ENCODE measurements at regions not wholly inside any gene's neighbourhood (a gene's known extent, or its start where the extent isn't known, plus 50 kb on each side); places are given as distances from the start of the nearest gene placed in this dataset.

DNA sequence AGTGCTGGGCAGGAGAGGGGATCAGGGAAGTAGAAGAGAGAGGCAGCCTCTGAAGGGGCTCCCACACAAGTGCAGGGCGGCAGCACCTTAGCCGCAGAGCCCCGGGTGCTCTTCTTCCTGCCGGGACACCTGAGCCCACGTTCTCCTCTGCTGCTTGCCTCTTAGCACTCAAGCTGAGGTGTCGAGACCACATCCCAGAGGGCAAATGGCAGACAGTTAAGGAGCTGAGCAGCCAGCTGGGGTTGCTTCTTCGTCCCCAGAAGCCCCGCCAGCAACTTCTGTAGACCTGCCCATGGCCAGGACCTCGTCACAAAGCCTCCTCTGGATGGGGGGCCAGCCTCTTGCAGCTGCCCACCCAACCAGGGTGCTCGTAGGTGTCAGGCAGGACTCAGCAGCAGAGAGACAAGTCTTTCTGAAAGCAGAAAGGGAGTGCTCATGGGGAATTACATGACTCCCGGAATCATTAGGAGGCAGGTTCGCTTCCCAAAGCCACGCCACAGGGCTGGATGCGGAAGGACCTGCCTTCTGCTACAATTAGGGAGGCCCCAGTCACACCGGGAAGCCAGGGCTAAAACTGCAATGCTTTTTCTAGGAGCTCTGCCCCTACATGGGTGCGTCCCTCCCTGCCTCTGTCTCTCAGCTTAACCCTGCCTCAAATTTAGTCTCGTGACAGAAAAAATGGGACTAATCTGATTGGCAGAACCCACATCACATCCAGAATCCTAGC lies 141.4 kb upstream of the RAB4A start:
- H3K4me3 ChIP-seq (replicated peaks; ENCODE audit: low read depth, low read length): no peak overlapping the region
- TF ChIP-seq, protein P1, sequence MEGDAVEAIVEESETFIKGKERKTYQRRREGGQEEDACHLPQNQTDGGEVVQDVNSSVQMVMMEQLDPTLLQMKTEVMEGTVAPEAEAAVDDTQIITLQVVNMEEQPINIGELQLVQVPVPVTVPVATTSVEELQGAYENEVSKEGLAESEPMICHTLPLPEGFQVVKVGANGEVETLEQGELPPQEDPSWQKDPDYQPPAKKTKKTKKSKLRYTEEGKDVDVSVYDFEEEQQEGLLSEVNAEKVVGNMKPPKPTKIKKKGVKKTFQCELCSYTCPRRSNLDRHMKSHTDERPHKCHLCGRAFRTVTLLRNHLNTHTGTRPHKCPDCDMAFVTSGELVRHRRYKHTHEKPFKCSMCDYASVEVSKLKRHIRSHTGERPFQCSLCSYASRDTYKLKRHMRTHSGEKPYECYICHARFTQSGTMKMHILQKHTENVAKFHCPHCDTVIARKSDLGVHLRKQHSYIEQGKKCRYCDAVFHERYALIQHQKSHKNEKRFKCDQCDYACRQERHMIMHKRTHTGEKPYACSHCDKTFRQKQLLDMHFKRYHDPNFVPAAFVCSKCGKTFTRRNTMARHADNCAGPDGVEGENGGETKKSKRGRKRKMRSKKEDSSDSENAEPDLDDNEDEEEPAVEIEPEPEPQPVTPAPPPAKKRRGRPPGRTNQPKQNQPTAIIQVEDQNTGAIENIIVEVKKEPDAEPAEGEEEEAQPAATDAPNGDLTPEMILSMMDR (IDR thresholded peaks at IDR 0.05; ENCODE audit: low read depth, low read length, missing control alignments): no peak
- DNase-seq (ENCODE audit: extremely low read depth, low read depth): no peak

DNA sequence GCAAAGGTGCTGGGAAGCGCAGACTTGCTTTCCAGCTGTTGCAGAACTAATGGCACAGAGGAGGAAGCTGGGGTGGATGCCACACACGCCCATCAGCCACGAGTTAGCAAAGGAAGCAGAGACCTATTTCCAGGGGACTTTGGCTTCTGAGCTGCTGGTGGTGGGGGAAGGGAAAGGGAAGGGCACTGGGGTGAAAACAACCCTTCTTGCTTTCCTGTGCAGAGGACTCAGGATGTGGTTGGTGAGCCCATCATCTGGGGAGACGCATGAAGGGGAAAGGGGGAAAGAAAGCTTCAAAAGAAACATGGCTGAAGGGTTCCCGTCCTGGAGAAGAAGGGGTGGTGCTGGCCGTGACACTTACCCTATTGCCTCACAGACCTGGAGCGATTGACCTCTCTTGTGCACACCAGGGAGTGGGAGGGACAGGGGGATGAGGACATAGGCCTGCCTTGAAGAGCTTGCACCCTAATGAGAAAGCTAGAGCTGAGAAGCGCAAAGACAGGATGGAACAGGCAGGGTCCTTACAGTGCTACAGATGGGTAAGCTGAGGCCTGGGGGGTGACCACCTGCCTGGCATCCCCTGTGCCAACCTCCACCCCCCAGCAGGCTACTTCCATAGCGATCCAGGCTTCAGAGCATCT lies 140.8 kb upstream of the RAB4A start:
- TF ChIP-seq, protein P1 (IDR thresholded peaks at IDR 0.05; ENCODE audit: low read depth, low read length, missing control alignments): no peak
- no peak for DNase-seq (ENCODE audit: extremely low read depth, low read depth)
- no peak overlapping the region for H3K4me3 ChIP-seq (replicated peaks; ENCODE audit: low read depth, low read length)

DNA sequence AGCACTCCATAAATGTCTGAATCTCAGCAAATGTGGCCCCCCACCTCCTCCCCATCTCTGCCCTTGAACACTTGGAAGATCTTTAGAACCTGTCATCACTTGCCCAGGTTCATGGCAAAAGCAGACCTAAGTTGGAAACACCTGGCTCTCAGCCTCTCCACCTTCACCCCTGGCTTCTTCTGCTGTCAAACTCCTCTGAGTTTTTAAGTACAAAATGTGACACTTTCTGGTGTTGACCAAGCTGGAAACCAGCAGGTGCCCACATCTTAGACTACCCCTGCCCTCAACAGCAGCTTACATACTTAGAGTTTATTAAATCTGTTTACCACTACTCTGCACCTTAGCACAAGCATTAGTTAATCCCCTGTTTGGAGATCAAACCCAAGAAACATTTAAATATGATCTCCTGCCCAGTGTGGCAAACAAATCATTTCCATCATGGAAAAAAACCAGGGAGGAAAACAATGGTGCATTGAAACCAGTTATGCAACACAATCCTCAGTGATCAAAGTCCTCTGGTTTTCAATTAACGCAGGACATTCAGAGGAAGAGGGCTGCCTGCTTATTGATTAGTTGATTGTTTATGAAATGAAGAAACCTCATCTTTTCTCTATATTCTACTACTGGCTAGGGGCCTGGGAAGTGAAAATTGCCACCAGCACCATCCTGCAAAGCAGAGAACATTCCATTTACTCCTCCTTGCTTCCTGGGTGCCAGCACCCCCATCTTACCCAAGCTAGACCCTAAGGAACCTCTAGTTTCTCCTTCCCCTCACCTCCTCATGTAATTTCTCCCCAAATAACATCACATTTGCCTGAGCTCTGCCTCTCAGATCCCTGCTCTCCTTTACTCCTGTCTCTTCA lies 139.4 kb upstream of the RAB4A start:
- DNase-seq (ENCODE audit: extremely low read depth, low read depth): no peak
- TF ChIP-seq, protein P1 (IDR thresholded peaks at IDR 0.05; ENCODE audit: low read depth, low read length, missing control alignments): no peak
- H3K4me3 ChIP-seq (replicated peaks; ENCODE audit: low read depth, low read length): no peak overlapping the region

DNA sequence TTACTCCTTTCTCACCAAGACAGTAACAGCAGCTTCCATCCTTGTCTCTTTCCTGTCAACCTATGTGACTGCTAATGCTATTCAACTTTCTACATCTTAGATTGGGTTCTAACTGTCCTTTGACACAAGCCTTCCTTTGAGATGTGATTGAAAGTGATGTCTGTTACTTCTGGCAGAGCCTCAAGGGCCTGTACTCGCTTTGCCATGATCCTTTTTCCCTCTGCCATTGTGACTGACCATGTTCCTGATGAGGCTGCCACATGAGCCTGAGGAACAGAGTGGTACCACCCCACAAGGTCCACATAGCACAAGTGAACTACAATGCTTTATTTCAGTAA lies 138.8 kb upstream of the RAB4A start:
- H3K4me3 ChIP-seq (replicated peaks; ENCODE audit: low read depth, low read length): no peak overlapping the region
- TF ChIP-seq, protein P1 (IDR thresholded peaks at IDR 0.05; ENCODE audit: low read depth, low read length, missing control alignments): no peak
- no peak for DNase-seq (ENCODE audit: extremely low read depth, low read depth)

DNA sequence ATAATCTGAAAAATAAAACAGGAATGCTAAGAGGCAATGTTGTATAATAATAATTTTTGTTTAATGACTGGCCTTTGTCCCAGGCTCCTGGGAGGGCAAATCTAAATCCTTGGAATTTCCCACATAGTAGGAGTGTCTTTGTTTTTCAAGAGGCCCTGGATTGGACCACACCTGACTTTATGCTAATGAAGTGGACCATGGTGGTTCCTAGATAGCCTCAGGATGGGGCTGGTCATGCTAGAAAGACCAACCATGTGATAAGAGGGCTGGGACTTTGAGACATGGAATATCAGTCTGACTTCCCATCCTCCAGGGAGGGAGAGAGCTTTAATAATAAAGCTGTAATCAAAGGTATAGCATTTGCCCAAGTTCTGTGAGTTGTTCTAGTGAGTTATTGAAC lies 138.2 kb upstream of the RAB4A start:
- H3K4me3 ChIP-seq (replicated peaks; ENCODE audit: low read depth, low read length): no peak overlapping the region
- no peak for DNase-seq (ENCODE audit: extremely low read depth, low read depth)
- TF ChIP-seq, protein P1 (IDR thresholded peaks at IDR 0.05; ENCODE audit: low read depth, low read length, missing control alignments): no peak

DNA sequence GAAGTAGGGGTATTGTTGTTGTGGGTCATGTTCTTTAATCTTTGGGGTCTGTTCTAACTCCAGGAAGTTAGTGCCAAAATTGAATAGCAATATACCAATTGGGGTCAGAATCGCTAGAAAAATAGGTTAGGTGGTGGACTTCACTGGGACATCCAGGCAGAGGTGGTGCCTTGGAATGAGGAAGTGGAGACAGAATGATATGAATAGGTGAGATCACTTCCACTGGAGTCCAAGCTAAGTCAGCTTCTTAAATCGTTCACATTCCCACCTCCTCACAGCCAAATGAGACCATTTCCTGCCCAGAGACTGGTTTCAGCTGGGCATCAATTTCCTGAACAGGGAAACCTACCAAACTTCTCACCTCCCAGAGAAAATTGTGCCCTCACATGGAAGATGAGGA lies 137.8 kb upstream of the RAB4A start:
- DNase-seq (ENCODE audit: extremely low read depth, low read depth): no peak
- TF ChIP-seq, protein P1 (IDR thresholded peaks at IDR 0.05; ENCODE audit: low read depth, low read length, missing control alignments): no peak
- no peak overlapping the region for H3K4me3 ChIP-seq (replicated peaks; ENCODE audit: low read depth, low read length)

Data from HFF-Myc (cell line).